Loucy (cell line): ENCODE measurements at regions not wholly inside any gene's neighbourhood (a gene's known extent, or its start where the extent isn't known, plus 50 kb on each side); places are given as distances from the start of the nearest gene placed in this dataset.

ENCODE experiments used
- CTCF ChIP-seq: fragments of 200-600 bp; sonication (generic); conservative IDR thresholded peaks from 2 replicates; pipeline ENCODE4 v1.5.1; 2014; ENCODE audit warnings: mild to moderate bottlenecking, antibody characterized with exemption, low read length
- EZH2phosphoT487 ChIP-seq: fragments of 200-600 bp; IDR thresholded peaks from 2 replicates; pipeline ENCODE4 v1.6.1; 2018; ENCODE audit warnings: antibody characterized with exemption, mild to moderate bottlenecking, moderate library complexity, borderline replicate concordance

- TF ChIP-seq EZH2phosphoT487 (no peak), CTCF (no peak)
Observed at GRCh38 chr3:70861234-70861633, 548.8 kb upstream of the MDFIC2 start.
